HG03378 (cell line): ENCODE measurements at regions not wholly inside any gene's neighbourhood (a gene's known extent, or its start where the extent isn't known, plus 50 kb on each side); places are given as distances from the start of the nearest gene placed in this dataset.
A peak's percentile ranks its signal among the peaks of the same experiment; 100 is the strongest.
"Not testable (repeated sequence)": the region's sequence is repeated elsewhere in the genome, so short reads cannot be mapped to it uniquely, and the experiment has no call there.

Source experiments
- ATAC-seq: cut with Tn5 transposase; IDR thresholded peaks from one replicate; pipeline ENCODE4 v1.9.1; 2021; ENCODE audit warnings: mild to moderate bottlenecking, moderate library complexity; ENCODE audit not compliant: unreplicated experiment

- ATAC-seq: no peak
These were observed 350.9 kb downstream of the C12orf75 start for GRCh38 chr12:105681341-105681740.

GRCh38 chr12:105682821-105683220 lies 352.3 kb downstream of the C12orf75 start:
- ATAC-seq: not testable (repeated sequence)

GRCh38 chr12:105683836-105684235 lies 353.3 kb downstream of the C12orf75 start:
- not testable (repeated sequence) for ATAC-seq

DNA sequence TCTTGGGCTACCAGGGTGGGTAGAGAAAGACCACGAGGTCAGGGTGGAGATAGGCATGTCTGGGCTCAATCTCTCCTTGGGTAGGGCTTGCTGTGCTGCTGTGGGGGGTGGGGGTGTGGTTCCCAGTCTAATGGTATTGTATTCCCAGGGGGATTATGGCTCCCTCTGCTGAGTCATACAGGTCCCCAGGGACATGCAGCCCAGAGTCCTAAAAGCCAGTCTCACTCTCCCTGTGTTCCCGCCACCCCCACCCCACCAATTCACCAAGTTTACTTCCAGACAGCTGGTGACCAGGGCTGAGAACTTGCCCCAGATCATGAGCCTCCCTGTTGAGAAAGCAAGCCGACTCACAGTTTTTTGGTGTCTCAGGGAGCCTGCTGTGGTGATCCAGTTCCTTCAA lies 367.6 kb downstream of the C12orf75 start:
- no peak for ATAC-seq

GRCh38 chr12:105699209-105699608 lies 368.7 kb downstream of the C12orf75 start:
- ATAC-seq: no peak

- no peak for ATAC-seq
These were observed 374.3 kb downstream of the C12orf75 start for GRCh38 chr12:105704787-105705186.

DNA sequence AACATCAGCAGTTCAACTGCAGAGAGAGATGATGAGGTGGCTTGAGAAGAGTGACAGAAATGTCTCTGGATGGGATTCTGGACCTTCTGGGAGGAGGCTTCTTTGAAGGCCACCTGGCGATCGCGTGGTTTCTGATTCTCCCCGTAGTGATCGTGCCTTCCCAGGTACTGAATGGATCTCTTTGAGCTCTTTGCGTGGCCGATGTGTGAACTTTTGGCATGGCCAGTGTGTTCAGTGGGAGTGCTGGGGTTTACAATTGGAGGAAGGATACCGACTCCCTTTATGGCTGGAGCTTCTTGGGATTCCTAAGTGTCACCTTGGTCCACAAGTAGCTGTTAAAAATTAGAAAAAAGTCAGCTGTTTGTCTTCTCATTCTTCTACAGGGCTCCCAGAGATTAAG lies 374.7 kb downstream of the C12orf75 start:
- ATAC-seq: no peak

DNA sequence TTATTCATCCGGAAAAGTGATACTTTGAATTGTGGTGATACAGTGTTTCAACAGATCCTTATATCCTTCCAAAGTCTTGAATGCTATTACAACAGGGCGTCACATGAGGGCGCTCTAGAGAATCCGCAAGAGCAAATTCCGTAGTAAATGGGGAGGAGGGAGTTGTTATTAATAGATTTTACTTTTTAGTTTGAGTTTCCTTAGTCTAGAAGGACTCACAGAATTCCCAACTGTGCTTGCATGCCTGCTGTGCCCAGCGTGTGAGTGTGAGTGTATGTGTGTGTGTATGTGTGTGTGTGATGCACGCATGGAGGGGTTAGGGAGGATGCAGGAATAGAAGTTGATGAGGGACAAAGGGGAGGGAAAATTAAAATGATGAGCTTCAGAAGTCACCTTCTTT lies 375.3 kb downstream of the C12orf75 start:
- ATAC-seq: no peak

DNA sequence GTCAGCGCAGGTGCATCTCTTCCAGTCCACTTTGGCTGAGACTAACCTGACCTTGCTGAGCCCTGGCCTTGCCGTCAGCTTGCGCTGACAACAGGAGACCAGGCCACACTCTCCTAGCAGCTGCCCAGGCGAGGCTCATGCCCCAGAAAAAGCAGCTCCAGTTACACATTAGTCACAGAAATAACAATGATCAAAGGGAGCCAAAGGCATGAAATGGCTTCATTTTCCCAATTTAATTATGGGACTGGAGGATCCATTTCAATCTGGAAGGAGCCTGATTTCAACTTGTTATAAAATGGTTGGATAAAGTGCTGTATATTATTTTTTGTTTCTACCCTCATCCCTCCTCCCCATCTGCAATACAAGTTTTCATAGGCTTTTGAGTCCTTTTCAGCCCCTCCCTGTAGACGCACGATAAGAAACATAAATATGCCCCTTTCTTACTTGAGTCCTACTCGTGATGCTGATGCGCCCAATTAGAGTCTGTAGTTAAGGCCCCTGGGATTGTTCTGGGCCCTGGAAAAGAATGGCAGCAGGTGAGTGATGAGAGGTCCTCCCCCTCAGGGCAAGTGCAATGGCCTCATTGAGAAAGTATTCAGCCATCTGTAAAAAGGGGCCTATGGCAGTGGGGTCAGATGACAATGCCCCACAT lies 376.0 kb downstream of the C12orf75 start:
- ATAC-seq: no peak

DNA sequence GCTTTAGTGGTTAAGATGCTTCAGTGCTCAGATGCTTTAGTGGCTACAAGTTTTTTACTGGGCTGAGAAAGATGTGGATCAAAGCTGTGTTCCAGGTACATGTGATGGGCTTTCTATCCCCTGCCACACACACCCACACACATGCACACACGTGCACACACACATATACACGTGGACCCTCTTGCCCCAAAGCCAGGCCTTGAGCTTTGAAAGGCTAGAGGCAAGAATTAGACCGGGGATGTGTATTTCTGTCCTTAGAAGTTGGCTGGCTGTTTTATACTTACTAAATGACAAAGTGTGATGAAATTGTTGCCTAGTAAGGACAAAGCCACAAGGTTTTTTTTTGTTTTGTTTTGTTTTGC lies 376.5 kb downstream of the C12orf75 start:
- ATAC-seq: no peak

DNA sequence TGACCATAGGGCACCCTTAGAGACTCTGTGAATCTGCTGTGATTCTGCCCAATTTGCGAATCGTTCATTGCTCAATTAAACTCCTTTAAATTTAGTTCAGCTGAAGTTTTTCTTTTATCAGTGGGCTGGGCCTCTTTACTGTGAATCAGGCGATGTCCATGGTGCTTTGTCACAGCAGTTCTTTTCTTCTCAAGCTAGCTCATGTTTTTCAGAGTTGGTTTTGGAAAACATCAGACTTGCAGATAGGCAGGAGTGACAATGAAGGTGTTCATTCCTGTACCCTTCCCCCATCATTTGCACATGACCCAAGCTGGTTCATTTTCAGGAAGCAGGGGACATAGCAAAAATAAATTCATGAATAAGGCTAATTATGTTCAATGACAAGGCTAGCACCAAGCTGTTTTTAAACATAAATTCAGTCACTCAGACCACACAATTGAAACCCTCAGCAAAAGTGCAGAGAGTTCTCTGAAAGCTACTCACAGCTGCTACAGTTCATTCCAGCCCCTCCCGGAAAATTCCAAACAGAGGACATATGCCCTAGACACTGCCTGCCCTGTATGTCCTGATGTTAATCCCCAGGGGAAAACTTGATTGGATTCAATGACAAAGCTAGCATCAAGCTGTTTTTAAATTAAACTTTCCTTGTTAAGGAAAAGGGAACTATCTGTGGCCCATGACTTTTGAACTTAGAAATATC lies 383.3 kb downstream of the C12orf75 start:
- no peak for ATAC-seq

- no peak for ATAC-seq
These were observed 386.1 kb downstream of the C12orf75 start for GRCh38 chr12:105716621-105717020.

DNA sequence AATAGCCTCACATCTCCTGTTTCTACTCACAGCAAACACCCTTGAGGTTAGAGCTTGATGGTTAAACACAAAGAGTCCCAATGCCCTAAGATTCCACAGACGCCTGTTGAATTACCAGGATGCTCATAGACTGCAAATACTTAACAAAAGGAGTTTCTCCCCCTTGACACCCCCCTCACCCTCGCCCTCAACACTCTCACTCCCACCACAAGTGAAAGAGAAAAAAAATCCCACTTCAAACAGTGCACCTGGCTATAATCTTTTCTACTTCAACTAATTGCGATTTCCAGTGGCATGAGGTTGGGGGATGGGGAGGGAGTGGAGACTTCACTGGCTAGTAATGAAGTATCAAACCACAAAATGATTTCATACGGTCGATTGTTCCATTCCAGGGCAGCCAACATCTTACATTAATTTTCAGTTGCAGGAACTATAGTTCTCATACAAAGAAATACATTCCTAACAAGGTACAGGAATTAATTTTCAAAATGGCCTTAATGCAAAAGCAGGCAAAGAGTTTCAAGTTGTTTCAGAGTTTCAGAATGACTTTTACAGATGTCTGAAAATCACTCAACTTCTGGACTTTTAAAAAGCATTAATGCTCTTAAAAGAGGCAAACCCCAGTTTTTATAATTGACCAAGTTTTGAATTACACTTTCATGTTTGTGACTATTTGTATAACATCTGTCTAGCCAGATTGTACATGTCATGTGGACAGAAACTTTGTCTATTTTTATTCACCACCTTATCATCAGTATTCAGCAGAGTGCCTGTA lies 390.7 kb downstream of the C12orf75 start:
- ATAC-seq: peak; percentile 71

GRCh38 chr12:105721891-105722290 lies 391.4 kb downstream of the C12orf75 start:
- no peak for ATAC-seq

DNA sequence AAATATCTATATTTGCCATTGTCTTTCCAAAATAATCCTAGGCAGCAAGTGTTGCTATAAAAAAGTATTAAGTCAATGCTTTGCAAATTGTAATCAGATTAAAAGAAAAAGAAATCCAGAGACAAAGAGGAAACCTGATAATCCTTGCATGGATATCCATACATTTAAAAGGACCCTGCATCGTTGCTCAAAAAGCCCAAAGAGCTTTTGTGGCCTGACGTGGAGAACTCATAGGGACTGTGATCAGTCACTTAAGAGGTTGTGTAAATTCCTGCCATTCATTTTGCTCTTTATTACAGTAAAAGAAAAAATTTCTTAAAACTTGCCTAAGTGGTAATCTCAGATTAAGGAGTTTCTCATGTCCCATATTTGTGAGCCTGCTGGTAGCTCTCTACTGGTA lies 392.6 kb downstream of the C12orf75 start:
- no peak for ATAC-seq

DNA sequence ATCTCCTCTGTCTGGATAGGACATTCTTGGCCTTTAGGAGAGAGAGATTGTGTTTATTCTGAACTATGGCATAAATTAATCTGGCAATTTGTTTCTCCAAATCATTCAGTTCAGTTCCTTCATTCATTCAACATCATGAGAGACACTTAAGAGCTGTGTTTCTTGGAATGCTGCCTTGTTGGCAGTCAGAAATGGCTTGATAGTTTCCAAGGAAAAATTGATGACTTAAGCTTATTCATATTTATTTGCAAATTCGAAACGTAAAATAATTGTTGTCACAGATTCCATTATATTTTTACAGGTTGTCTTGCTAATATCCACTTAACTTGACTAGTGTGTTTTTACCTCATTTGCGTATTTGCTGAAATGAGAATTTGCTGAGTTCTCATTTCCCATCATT lies 393.0 kb downstream of the C12orf75 start:
- ATAC-seq: no peak

DNA sequence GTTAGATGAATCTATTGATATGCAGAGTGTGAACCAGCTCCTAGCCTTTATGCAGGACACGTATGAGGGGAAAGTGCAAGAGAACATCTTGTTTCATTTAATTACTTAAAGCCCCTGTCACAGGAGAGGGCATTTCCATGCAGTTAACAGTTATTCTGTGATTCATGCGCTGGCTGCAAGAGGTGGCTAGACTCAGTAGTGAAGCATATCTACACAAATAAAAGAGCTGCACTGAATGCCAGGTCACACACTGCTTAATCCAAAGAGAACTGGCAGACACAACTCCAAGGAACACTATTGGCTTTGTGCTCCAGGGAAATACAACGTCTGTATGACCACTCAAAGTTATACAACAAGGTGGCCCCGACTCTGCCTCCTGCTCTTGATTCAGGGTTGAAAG lies 394.1 kb downstream of the C12orf75 start:
- no peak for ATAC-seq

DNA sequence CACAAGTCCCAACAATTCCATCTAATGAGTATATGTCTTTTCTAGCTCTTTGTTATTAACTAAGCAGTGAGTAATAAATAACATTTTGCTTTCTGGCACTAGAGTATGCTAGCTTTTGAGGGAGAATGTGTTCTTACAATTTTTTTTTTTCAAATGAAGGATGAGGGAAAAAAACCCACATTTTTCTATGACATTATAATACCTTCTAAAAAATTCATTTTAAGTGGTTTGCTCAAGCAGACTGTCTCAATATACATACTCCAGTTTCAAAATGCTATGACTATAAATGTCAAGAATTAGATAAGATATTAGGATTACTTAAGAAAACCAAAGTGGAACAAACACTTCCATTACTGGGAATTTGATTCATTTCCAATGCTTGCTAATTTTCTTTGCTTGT lies 394.6 kb downstream of the C12orf75 start:
- no peak for ATAC-seq

DNA sequence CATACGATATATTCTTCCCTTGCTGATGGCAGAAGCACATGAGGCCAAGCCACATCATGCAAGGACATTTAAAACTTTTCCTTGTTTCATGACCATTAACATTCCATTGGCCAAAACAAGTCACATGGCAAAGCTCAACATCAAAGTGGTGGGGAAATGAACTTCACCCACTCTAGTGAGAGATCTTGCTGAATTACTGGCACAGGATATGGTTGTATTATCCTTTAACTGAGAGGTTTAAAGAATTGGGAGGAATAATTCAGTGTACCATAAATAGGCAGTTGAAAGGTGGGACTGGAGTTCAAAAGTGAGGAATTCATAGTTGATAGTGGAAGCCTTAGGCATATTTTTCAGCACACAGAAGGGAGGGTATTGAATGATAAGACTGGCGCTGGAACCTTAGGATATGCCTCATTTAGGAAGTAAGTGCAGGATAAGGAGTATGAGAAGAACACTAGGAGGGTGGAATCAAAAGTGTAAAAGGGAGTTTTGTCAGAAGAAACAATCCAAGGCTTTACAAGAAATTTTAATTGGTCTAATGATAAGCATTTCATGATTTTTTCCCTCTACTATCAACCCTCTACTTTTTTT lies 398.8 kb downstream of the C12orf75 start:
- ATAC-seq: no peak

GRCh38 chr12:105729926-105730325 lies 399.4 kb downstream of the C12orf75 start:
- no peak for ATAC-seq

GRCh38 chr12:105733579-105733978 lies 403.1 kb downstream of the C12orf75 start:
- ATAC-seq: no peak

DNA sequence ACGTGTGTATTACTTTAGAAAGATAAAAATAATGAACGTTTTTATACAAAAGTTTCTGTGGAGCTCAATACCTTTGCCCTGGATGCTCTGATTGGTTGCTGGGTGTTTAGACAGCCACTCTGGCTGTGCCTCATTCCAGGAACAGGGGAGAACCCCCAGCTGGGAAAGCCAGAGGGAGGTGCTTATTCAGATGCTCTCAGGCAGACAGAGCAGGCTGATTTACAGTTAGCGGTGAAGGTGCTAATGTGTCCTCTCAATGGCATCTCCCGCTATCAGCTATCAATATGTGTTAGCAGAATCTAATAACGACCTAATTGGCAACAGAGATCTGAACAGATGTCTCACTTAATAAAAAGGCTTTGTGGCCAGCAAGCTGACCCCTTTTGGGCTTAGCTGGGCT lies 402.3 kb downstream of the NUAK1 start:
- ATAC-seq: no peak
